SK-N-MC (cell line): ENCODE measurements at regions not wholly inside any gene's neighbourhood (a gene's known extent, or its start where the extent isn't known, plus 50 kb on each side); places are given as distances from the start of the nearest gene placed in this dataset.

Source experiments
- EZH2 ChIP-seq: fragments of 200-600 bp; sonication (generic); IDR thresholded peaks from one replicate; pipeline ENCODE4 v1.6.1; 2017; ENCODE audit warnings: antibody characterized with exemption
- FOXP2 ChIP-seq: optimal IDR thresholded peaks from 2 replicates; pipeline ENCODE3; 2011; ENCODE audit warnings: mild to moderate bottlenecking, moderate library complexity; ENCODE audit not compliant: insufficient read depth; ENCODE audit errors: extremely low read length, control extremely low read depth
- POLR2AphosphoS5 ChIP-seq: IDR thresholded peaks from 2 replicates; pipeline ENCODE4 v1.6.1; 2012; ENCODE audit warnings: mild to moderate bottlenecking, low read depth, low read length, borderline replicate concordance

DNA sequence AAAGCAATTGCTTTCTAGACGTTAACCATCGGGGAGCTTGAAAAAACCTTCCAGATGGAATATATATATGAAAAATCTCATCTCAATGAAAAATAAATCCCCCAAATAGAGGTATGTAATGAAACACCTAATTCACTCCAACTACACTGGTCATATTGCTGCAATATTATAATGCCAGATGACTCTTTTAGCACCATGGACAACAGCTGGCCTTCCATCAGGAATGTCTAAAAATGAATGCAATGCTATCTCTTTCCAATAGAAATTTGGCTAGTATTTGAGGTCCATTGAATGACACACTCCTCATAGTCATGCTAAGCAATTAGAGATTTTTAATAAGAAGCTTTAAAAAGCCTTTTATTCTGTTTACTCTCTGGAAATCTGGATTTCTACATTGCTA lies 340.2 kb upstream of the BRINP1 start:
- TF ChIP-seq POLR2AphosphoS5 (no peak), EZH2 (no peak), FOXP2 (no peak)
